ENCODE measurements at regions not wholly inside any gene's neighbourhood (a gene's known extent, or its start where the extent isn't known, plus 50 kb on each side); places are given as distances from the start of the nearest gene placed in this dataset.

DNA sequence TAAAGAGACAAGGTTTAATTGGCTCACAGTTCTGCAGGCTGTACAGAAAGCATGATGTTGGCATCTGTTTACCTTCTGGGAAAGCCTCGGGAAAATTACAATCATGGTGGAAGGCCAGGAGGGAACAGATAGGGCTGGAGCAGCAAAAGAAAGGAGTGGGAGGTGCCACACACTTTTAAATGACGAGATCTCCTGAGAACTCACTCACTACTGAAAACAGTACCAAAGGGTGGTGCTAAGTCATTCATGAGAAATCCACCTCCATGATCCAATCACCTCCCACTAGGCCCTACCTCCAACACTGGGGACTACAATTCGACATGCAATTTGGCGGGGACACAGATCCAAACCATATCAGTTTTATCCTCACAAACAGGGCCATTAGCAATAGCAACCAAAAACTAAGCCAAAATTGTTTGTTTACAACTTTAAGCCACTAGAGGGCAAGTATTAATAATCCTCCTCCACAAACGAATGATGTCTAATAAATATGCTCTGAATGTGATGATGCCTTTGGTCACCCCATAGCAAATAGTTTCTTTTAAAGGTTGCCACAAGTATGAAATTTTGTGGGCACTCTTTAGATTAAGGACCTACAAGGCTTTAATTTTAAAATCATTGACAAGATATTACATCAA, 129.2 kb upstream of the NRBF2 start:
- DNase-seq (ENCODE audit: low read depth) = no peak
- H3K4me3 ChIP-seq (ENCODE audit: low read depth, low read length) = no peak overlapping the region
- TF ChIP-seq POLR2A (IDR thresholded peaks at IDR 0.05; ENCODE audit: extremely low read depth, insufficient read length) = no peak
- TF ChIP-seq, protein P1, sequence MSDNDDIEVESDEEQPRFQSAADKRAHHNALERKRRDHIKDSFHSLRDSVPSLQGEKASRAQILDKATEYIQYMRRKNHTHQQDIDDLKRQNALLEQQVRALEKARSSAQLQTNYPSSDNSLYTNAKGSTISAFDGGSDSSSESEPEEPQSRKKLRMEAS (IDR thresholded peaks at IDR 0.05; ENCODE audit: low read depth, low read length) = no peak
- TF ChIP-seq, protein P2, sequence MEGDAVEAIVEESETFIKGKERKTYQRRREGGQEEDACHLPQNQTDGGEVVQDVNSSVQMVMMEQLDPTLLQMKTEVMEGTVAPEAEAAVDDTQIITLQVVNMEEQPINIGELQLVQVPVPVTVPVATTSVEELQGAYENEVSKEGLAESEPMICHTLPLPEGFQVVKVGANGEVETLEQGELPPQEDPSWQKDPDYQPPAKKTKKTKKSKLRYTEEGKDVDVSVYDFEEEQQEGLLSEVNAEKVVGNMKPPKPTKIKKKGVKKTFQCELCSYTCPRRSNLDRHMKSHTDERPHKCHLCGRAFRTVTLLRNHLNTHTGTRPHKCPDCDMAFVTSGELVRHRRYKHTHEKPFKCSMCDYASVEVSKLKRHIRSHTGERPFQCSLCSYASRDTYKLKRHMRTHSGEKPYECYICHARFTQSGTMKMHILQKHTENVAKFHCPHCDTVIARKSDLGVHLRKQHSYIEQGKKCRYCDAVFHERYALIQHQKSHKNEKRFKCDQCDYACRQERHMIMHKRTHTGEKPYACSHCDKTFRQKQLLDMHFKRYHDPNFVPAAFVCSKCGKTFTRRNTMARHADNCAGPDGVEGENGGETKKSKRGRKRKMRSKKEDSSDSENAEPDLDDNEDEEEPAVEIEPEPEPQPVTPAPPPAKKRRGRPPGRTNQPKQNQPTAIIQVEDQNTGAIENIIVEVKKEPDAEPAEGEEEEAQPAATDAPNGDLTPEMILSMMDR (IDR thresholded peaks at IDR 0.05; ENCODE audit: low read depth, low read length) = no peak
- TF ChIP-seq MYC (IDR thresholded peaks at IDR 0.05; ENCODE audit: low read depth, low read length) = no peak

DNA sequence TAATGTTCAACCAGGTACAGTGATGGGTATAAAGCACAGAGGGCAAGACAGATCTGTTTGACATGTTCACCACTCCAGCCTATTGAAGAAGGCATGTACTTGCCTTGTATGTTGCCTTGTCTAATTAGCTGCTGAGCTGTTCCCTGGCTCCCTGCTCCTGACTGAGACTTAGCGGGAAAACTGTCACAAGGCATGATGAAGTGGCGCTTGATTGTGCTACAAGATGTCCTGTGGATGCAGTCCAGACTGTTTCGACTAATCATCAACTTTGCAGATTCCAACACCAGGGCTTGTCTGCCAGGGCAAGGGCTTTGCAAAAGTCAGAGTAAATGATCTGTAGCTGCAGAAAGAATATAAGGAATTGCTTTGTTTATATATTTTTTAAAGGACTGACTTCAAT, 136.2 kb upstream of the NRBF2 start:
- TF ChIP-seq, protein P1 (IDR thresholded peaks at IDR 0.05; ENCODE audit: low read depth, low read length) = no peak
- TF ChIP-seq MYC (IDR thresholded peaks at IDR 0.05; ENCODE audit: low read depth, low read length) (no peak), POLR2A (IDR thresholded peaks at IDR 0.05; ENCODE audit: extremely low read depth, insufficient read length) (no peak)
- TF ChIP-seq, protein P2 (IDR thresholded peaks at IDR 0.05; ENCODE audit: low read depth, low read length) = no peak
- no peak overlapping the region for H3K4me3 ChIP-seq (ENCODE audit: low read depth, low read length)
- no peak for DNase-seq (ENCODE audit: low read depth)

DNA sequence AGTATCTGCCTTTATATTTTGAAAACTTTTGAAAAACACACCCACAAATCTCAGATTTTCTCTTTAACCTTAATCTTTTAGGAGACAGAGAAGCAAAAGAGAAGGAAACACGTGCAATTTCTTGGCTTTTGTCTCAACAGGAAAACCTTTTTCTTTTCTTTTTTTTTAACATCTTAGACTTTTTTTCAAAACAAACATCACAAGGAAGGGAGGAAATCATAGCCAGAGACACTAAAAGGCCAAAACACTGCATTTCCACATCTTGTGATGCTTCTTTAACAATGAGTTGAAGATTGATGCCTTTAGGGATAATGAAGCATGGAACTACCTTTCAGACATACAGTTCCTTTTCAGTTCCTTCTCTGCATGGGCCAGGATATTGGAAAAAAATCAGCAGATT, 136.6 kb upstream of the NRBF2 start:
- DNase-seq (ENCODE audit: low read depth) = no peak
- TF ChIP-seq, protein P2 (IDR thresholded peaks at IDR 0.05; ENCODE audit: low read depth, low read length) = no peak
- TF ChIP-seq MYC (IDR thresholded peaks at IDR 0.05; ENCODE audit: low read depth, low read length) = no peak
- no peak for TF ChIP-seq POLR2A (IDR thresholded peaks at IDR 0.05; ENCODE audit: extremely low read depth, insufficient read length)
- TF ChIP-seq, protein P1 (IDR thresholded peaks at IDR 0.05; ENCODE audit: low read depth, low read length) = no peak
- H3K4me3 ChIP-seq (ENCODE audit: low read depth, low read length) = no peak overlapping the region

DNA sequence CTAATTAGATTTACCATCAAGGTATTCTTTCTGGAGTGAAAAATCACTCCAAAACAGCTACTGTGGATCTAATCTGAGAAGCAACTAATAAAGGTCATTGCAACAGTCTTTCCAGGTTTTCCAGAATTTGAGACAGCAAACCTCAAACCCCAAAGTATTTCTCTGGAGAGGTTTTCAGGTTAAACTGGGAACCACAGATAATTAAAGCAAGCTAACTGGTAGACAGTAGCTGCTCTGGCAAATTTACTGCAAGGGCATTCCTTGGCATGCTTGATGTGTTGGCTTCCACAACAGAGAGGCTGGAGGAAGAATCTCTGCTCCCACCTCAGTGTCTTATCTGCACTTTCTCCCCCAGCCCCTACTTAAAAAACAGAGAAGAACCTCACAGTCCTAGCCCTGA, 140.0 kb upstream of the NRBF2 start:
- TF ChIP-seq MYC (IDR thresholded peaks at IDR 0.05; ENCODE audit: low read depth, low read length) = no peak
- TF ChIP-seq, protein P2 (IDR thresholded peaks at IDR 0.05; ENCODE audit: low read depth, low read length) = no peak
- no peak for TF ChIP-seq POLR2A (IDR thresholded peaks at IDR 0.05; ENCODE audit: extremely low read depth, insufficient read length)
- TF ChIP-seq, protein P1 (IDR thresholded peaks at IDR 0.05; ENCODE audit: low read depth, low read length) = no peak
- no peak overlapping the region for H3K4me3 ChIP-seq (ENCODE audit: low read depth, low read length)

DNA sequence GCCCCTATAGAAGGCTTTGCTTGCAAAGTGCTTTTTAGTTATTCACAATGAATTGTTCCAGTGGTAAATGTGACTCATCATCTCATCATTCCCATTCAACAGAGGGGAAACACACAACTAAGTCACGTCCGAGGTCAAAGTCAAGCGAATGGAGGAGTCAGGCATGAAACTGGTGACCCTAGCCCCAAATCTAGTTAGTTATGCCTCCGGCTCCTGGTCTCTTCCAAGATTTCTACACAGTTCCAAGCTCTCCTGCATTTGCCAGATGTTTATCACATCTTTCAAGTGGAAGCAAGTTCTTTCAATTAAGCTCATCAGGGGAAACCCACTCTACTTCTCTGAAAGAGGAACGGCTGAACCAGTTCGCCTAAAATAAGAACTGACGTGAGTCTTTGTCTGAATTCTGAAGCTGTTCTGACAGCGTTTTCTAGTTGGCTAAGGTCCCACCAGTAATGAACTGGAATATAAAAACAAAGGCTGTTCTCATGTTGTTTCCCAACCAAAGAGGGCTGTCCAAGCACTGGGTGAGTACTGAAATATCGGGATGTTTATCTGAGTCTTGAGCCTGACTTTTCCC, 140.9 kb upstream of the NRBF2 start:
- H3K4me3 ChIP-seq (ENCODE audit: low read depth, low read length) = no peak overlapping the region
- TF ChIP-seq, protein P2 (IDR thresholded peaks at IDR 0.05; ENCODE audit: low read depth, low read length) = no peak
- TF ChIP-seq, protein P1 (IDR thresholded peaks at IDR 0.05; ENCODE audit: low read depth, low read length) = no peak
- TF ChIP-seq MYC (IDR thresholded peaks at IDR 0.05; ENCODE audit: low read depth, low read length) = no peak
- no peak for DNase-seq (ENCODE audit: low read depth)

More for the DNA sequence above, 140.0 kb upstream of the NRBF2 start:
- no peak for DNase-seq (ENCODE audit: low read depth)

Data from NB4 (cell line).